WTC11 (cell line): ENCODE measurements at regions not wholly inside any gene's neighbourhood (a gene's known extent, or its start where the extent isn't known, plus 50 kb on each side); places are given as distances from the start of the nearest gene placed in this dataset.

Experiments
- ATAC-seq: fragments of 200-7000 bp; cut with Tn5 transposase; 2 replicates; pipeline ENCODE4 v1.10.0; 2021; ENCODE audit warnings: mild to moderate bottlenecking, moderate library complexity
- CTCF ChIA-PET: fragments of 300-600 bp; sonication (Branson Sonifier 250); formaldehyde crosslinking; loops from one replicate; lab custom pipeline; 2021; ENCODE audit warnings: antibody characterized with exemption; lab: Charles Lee
- POLR2A ChIA-PET: fragments of 350-600 bp; sonication (Branson Sonifier 250); formaldehyde crosslinking; loops from one replicate; lab custom pipeline; 2021; ENCODE audit warnings: antibody characterized with exemption; lab: Charles Lee
- DNase-seq: peaks from one replicate; pipeline ENCODE4 v3.0.0; 2021; ENCODE audit warnings: low spot score
- H3K27ac Mint-ChIP-seq: 2 replicates; pipeline ENCODE4 v1.8.0; 2021; ENCODE audit warnings: mixed read lengths
- H3K27me3 Mint-ChIP-seq: 2 replicates; pipeline ENCODE4 v1.8.0; 2021; ENCODE audit warnings: low read depth, mild to moderate bottlenecking, moderate library complexity, mixed read lengths
- H3K36me3 Mint-ChIP-seq: 2 replicates; pipeline ENCODE4 v1.8.0; 2021; ENCODE audit warnings: mixed read lengths
- H3K4me1 Mint-ChIP-seq: 2 replicates; pipeline ENCODE4 v1.8.0; 2022; ENCODE audit warnings: mixed read lengths
- H3K4me3 Mint-ChIP-seq: 2 replicates; pipeline ENCODE4 v1.8.0; 2021; ENCODE audit warnings: mild to moderate bottlenecking, moderate library complexity, mixed read lengths
- H3K9me3 Mint-ChIP-seq: 2 replicates; pipeline ENCODE4 v1.8.0; 2021; ENCODE audit warnings: mixed read lengths
- ATF6 ChIP-seq: sonication (generic); formaldehyde crosslinking; IDR thresholded peaks from 2 replicates; pipeline ENCODE4 v1.8.1; 2023; ENCODE audit warnings: mild to moderate bottlenecking, missing genetic modification reagents
- E2F5 ChIP-seq: sonication (generic); formaldehyde crosslinking; IDR thresholded peaks from 2 replicates; pipeline ENCODE4 v1.8.1; 2022; ENCODE audit warnings: mild to moderate bottlenecking, moderate library complexity, missing genetic modification reagents
- FOXJ3 ChIP-seq: sonication (generic); formaldehyde crosslinking; IDR thresholded peaks from 2 replicates; pipeline ENCODE4 v1.9.0; 2021; ENCODE audit warnings: missing genetic modification reagents, mild to moderate bottlenecking, borderline replicate concordance
- MAX ChIP-seq: sonication (generic); formaldehyde crosslinking; IDR thresholded peaks from 2 replicates; pipeline ENCODE4 v1.8.0; 2022; ENCODE audit warnings: mild to moderate bottlenecking, missing genetic modification reagents
- MXD4 ChIP-seq: fragments of 250-450 bp; sonication (Bioruptor Pico); IDR thresholded peaks from 2 replicates; pipeline ENCODE4 v1.8.0; 2021; ENCODE audit warnings: mild to moderate bottlenecking, moderate library complexity, borderline replicate concordance
- MYBL2 ChIP-seq: sonication (generic); formaldehyde crosslinking; IDR thresholded peaks from 2 replicates; pipeline ENCODE4 v1.8.1; 2023; ENCODE audit warnings: mild to moderate bottlenecking, moderate library complexity, missing genetic modification reagents
- NFE2L1 ChIP-seq: sonication (generic); formaldehyde crosslinking; IDR thresholded peaks from 2 replicates; pipeline ENCODE4 v1.8.1; 2023; ENCODE audit warnings: missing genetic modification reagents
- NFYB ChIP-seq: sonication (generic); formaldehyde crosslinking; conservative IDR thresholded peaks from 2 replicates; pipeline ENCODE4 v1.8.0; 2022; ENCODE audit warnings: low read depth, missing genetic modification reagents
- RORB ChIP-seq: fragments of 250-450 bp; sonication (Bioruptor Pico); IDR thresholded peaks from 2 replicates; pipeline ENCODE4 v1.9.0; 2021; ENCODE audit warnings: mild to moderate bottlenecking
- SMAD4 ChIP-seq: sonication (generic); formaldehyde crosslinking; IDR thresholded peaks from 2 replicates; pipeline ENCODE4 v1.8.0; 2022; ENCODE audit warnings: mild to moderate bottlenecking, missing genetic modification reagents
- ZNF121 ChIP-seq: sonication (generic); formaldehyde crosslinking; IDR thresholded peaks from 2 replicates; pipeline ENCODE4 v1.8.0; 2023; ENCODE audit warnings: missing genetic modification reagents
- TF ChIP-seq, protein P1 (sequence below): fragments of 250-450 bp; sonication (Bioruptor Pico); IDR thresholded peaks from 2 replicates; pipeline ENCODE4 v1.9.0; 2021; ENCODE audit warnings: mild to moderate bottlenecking
- TF ChIP-seq, protein P2 (sequence below): sonication (generic); formaldehyde crosslinking; IDR thresholded peaks from 2 replicates; pipeline ENCODE4 v1.8.0; 2022; ENCODE audit warnings: mild to moderate bottlenecking, missing genetic modification reagents
- TF ChIP-seq, protein P3 (sequence below): sonication (generic); formaldehyde crosslinking; IDR thresholded peaks from 2 replicates; pipeline ENCODE4 v1.8.1; 2023; ENCODE audit warnings: mild to moderate bottlenecking, moderate library complexity, missing genetic modification reagents
- TF ChIP-seq, protein P4 (sequence below): sonication (generic); formaldehyde crosslinking; IDR thresholded peaks from 2 replicates; pipeline ENCODE4 v1.8.0; 2023; ENCODE audit warnings: mild to moderate bottlenecking, missing genetic modification reagents
- TF ChIP-seq, protein P5 (sequence below): sonication (generic); formaldehyde crosslinking; IDR thresholded peaks from 2 replicates; pipeline ENCODE4 v1.8.1; 2023; ENCODE audit warnings: mild to moderate bottlenecking, missing genetic modification reagents, moderate library complexity
- TF ChIP-seq, protein P6 (sequence below): fragments of 200-600 bp; IDR thresholded peaks from 2 replicates; pipeline ENCODE4 v1.8.0; 2022; ENCODE audit warnings: antibody characterized with exemption
- TF ChIP-seq, protein P7 (sequence below): sonication (generic); formaldehyde crosslinking; IDR thresholded peaks from 2 replicates; pipeline ENCODE4 v1.8.0; 2023; ENCODE audit warnings: missing genetic modification reagents, mild to moderate bottlenecking, borderline replicate concordance

DNA sequence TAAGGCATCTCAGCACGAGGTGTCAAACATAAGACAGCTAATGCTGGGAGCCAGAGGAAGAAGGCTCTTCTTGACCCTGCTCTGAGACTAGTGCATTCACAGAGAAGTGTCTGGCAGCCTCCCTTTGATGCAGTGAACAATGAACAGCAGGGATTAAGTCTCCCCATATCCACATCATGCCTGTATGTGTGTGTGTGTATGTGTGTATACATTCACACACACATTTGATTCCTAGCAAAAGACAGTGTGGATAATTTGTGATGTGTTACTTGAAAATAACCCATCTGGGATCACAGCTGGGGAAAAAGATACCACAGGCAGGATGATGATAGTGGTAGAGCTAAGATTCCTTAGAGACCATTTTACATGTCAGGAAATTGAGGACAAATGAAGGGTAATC lies 485.9 kb upstream of the GOT2 start (continued):
- TF ChIP-seq, protein P1, sequence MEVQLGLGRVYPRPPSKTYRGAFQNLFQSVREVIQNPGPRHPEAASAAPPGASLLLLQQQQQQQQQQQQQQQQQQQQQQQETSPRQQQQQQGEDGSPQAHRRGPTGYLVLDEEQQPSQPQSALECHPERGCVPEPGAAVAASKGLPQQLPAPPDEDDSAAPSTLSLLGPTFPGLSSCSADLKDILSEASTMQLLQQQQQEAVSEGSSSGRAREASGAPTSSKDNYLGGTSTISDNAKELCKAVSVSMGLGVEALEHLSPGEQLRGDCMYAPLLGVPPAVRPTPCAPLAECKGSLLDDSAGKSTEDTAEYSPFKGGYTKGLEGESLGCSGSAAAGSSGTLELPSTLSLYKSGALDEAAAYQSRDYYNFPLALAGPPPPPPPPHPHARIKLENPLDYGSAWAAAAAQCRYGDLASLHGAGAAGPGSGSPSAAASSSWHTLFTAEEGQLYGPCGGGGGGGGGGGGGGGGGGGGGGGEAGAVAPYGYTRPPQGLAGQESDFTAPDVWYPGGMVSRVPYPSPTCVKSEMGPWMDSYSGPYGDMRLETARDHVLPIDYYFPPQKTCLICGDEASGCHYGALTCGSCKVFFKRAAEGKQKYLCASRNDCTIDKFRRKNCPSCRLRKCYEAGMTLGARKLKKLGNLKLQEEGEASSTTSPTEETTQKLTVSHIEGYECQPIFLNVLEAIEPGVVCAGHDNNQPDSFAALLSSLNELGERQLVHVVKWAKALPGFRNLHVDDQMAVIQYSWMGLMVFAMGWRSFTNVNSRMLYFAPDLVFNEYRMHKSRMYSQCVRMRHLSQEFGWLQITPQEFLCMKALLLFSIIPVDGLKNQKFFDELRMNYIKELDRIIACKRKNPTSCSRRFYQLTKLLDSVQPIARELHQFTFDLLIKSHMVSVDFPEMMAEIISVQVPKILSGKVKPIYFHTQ (CRISPR knock-in tag) = no peak
- TF ChIP-seq, protein P2, sequence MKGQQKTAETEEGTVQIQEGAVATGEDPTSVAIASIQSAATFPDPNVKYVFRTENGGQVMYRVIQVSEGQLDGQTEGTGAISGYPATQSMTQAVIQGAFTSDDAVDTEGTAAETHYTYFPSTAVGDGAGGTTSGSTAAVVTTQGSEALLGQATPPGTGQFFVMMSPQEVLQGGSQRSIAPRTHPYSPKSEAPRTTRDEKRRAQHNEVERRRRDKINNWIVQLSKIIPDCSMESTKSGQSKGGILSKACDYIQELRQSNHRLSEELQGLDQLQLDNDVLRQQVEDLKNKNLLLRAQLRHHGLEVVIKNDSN (CRISPR knock-in tag) = no peak
- TF ChIP-seq NFYB (CRISPR knock-in tag) (no peak), SMAD4 (CRISPR knock-in tag) (no peak), ATF6 (CRISPR knock-in tag) (no peak)
- TF ChIP-seq, protein P3, sequence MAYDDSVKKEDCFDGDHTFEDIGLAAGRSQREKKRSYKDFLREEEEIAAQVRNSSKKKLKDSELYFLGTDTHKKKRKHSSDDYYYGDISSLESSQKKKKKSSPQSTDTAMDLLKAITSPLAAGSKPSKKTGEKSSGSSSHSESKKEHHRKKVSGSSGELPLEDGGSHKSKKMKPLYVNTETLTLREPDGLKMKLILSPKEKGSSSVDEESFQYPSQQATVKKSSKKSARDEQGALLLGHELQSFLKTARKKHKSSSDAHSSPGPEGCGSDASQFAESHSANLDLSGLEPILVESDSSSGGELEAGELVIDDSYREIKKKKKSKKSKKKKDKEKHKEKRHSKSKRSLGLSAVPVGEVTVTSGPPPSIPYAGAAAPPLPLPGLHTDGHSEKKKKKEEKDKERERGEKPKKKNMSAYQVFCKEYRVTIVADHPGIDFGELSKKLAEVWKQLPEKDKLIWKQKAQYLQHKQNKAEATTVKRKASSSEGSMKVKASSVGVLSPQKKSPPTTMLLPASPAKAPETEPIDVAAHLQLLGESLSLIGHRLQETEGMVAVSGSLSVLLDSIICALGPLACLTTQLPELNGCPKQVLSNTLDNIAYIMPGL = no peak
- TF ChIP-seq, protein P4, sequence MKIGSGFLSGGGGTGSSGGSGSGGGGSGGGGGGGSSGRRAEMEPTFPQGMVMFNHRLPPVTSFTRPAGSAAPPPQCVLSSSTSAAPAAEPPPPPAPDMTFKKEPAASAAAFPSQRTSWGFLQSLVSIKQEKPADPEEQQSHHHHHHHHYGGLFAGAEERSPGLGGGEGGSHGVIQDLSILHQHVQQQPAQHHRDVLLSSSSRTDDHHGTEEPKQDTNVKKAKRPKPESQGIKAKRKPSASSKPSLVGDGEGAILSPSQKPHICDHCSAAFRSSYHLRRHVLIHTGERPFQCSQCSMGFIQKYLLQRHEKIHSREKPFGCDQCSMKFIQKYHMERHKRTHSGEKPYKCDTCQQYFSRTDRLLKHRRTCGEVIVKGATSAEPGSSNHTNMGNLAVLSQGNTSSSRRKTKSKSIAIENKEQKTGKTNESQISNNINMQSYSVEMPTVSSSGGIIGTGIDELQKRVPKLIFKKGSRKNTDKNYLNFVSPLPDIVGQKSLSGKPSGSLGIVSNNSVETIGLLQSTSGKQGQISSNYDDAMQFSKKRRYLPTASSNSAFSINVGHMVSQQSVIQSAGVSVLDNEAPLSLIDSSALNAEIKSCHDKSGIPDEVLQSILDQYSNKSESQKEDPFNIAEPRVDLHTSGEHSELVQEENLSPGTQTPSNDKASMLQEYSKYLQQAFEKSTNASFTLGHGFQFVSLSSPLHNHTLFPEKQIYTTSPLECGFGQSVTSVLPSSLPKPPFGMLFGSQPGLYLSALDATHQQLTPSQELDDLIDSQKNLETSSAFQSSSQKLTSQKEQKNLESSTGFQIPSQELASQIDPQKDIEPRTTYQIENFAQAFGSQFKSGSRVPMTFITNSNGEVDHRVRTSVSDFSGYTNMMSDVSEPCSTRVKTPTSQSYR = no peak

- DNase-seq = no peak
- Mint-ChIP-seq H3K27ac (no peak overlapping the region), H3K27me3 (no peaks in the 10 kb centered on the region), H3K4me1 (peaks cover 5% of the 10 kb centered on the region), H3K36me3 (no peaks in the 10 kb centered on the region), H3K9me3 (peaks cover 19% of the 10 kb centered on the region), H3K4me3 (no peak overlapping the region)
- POLR2A ChIA-PET = no interaction called here
- CTCF ChIA-PET = no interaction called here
- no peak for ATAC-seq
- TF ChIP-seq ZNF121 (CRISPR knock-in tag) = no peak
- TF ChIP-seq MXD4 (CRISPR knock-in tag) = no peak
- TF ChIP-seq FOXJ3 = no peak
- TF ChIP-seq, protein P5, sequence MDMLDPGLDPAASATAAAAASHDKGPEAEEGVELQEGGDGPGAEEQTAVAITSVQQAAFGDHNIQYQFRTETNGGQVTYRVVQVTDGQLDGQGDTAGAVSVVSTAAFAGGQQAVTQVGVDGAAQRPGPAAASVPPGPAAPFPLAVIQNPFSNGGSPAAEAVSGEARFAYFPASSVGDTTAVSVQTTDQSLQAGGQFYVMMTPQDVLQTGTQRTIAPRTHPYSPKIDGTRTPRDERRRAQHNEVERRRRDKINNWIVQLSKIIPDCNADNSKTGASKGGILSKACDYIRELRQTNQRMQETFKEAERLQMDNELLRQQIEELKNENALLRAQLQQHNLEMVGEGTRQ (CRISPR knock-in tag) = no peak
- no peak for TF ChIP-seq MYBL2 (CRISPR knock-in tag)
- TF ChIP-seq, protein P6, sequence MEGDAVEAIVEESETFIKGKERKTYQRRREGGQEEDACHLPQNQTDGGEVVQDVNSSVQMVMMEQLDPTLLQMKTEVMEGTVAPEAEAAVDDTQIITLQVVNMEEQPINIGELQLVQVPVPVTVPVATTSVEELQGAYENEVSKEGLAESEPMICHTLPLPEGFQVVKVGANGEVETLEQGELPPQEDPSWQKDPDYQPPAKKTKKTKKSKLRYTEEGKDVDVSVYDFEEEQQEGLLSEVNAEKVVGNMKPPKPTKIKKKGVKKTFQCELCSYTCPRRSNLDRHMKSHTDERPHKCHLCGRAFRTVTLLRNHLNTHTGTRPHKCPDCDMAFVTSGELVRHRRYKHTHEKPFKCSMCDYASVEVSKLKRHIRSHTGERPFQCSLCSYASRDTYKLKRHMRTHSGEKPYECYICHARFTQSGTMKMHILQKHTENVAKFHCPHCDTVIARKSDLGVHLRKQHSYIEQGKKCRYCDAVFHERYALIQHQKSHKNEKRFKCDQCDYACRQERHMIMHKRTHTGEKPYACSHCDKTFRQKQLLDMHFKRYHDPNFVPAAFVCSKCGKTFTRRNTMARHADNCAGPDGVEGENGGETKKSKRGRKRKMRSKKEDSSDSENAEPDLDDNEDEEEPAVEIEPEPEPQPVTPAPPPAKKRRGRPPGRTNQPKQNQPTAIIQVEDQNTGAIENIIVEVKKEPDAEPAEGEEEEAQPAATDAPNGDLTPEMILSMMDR = no peak
- TF ChIP-seq NFE2L1 (CRISPR knock-in tag) = no peak
- no peak for TF ChIP-seq RORB (CRISPR knock-in tag)
- TF ChIP-seq, protein P7, sequence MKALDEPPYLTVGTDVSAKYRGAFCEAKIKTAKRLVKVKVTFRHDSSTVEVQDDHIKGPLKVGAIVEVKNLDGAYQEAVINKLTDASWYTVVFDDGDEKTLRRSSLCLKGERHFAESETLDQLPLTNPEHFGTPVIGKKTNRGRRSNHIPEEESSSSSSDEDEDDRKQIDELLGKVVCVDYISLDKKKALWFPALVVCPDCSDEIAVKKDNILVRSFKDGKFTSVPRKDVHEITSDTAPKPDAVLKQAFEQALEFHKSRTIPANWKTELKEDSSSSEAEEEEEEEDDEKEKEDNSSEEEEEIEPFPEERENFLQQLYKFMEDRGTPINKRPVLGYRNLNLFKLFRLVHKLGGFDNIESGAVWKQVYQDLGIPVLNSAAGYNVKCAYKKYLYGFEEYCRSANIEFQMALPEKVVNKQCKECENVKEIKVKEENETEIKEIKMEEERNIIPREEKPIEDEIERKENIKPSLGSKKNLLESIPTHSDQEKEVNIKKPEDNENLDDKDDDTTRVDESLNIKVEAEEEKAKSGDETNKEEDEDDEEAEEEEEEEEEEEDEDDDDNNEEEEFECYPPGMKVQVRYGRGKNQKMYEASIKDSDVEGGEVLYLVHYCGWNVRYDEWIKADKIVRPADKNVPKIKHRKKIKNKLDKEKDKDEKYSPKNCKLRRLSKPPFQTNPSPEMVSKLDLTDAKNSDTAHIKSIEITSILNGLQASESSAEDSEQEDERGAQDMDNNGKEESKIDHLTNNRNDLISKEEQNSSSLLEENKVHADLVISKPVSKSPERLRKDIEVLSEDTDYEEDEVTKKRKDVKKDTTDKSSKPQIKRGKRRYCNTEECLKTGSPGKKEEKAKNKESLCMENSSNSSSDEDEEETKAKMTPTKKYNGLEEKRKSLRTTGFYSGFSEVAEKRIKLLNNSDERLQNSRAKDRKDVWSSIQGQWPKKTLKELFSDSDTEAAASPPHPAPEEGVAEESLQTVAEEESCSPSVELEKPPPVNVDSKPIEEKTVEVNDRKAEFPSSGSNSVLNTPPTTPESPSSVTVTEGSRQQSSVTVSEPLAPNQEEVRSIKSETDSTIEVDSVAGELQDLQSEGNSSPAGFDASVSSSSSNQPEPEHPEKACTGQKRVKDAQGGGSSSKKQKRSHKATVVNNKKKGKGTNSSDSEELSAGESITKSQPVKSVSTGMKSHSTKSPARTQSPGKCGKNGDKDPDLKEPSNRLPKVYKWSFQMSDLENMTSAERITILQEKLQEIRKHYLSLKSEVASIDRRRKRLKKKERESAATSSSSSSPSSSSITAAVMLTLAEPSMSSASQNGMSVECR = no peak
- TF ChIP-seq MAX (CRISPR knock-in tag) = no peak
- no peak for TF ChIP-seq E2F5 (CRISPR knock-in tag)
Observed at GRCh38 chr16:59216291-59216690, 482.2 kb upstream of the GOT2 start.
